Parathyroid adenoma (tissue), 2 donors: ENCODE measurements at regions not wholly inside any gene's neighbourhood (a gene's known extent, or its start where the extent isn't known, plus 50 kb on each side); places are given as distances from the start of the nearest gene placed in this dataset.

Source experiments
- H2AFZ ChIP-seq: fragments of 300-600 bp; sonication (generic); one replicate; pipeline ENCODE4 v1.7.0; 2017; ENCODE audit warnings: antibody characterized with exemption, mild to moderate bottlenecking
- H3K27ac ChIP-seq: fragments of 300-600 bp; sonication (generic); one replicate; pipeline ENCODE4 v1.7.0; 2017
- H3K27me3 ChIP-seq: fragments of 300-600 bp; sonication (generic); one replicate; pipeline ENCODE4 v1.7.0; 2017; ENCODE audit warnings: low read length; ENCODE audit not compliant: control insufficient read depth, insufficient read depth
- H3K36me3 ChIP-seq: fragments of 300-600 bp; sonication (generic); one replicate; pipeline ENCODE4 v1.7.0; 2017; ENCODE audit warnings: low read length; ENCODE audit not compliant: control insufficient read depth, insufficient read depth
- H3K4me1 ChIP-seq: fragments of 300-600 bp; sonication (generic); one replicate; pipeline ENCODE4 v1.7.0; 2017; ENCODE audit warnings: control low read depth
- H3K4me2 ChIP-seq: fragments of 300-600 bp; sonication (generic); one replicate; pipeline ENCODE4 v1.7.0; 2017; ENCODE audit warnings: low read length
- H3K4me3 ChIP-seq: fragments of 300-600 bp; sonication (generic); one replicate; pipeline ENCODE4 v1.7.0; 2017; ENCODE audit warnings: low read depth, low read length
- H3K79me2 ChIP-seq: fragments of 300-600 bp; sonication (generic); one replicate; pipeline ENCODE4 v1.7.0; 2017; ENCODE audit warnings: control low read depth
- H3K9ac ChIP-seq: fragments of 300-600 bp; sonication (generic); one replicate; pipeline ENCODE4 v1.7.0; 2017; ENCODE audit warnings: mild to moderate bottlenecking
- H3K9me3 ChIP-seq: fragments of 300-600 bp; sonication (generic); one replicate; pipeline ENCODE4 v1.7.0; 2017; ENCODE audit warnings: low read length; ENCODE audit not compliant: control insufficient read depth
- TF ChIP-seq, protein P1 (sequence below): fragments of 300-600 bp; sonication (generic); IDR thresholded peaks from one replicate; pipeline ENCODE4 v1.7.0; 2017; ENCODE audit warnings: antibody characterized with exemption, mild to moderate bottlenecking
- donor health status: primary hyperparathyroidism.

- H3K36me3 ChIP-seq, result no peaks in the 10 kb centered on the region
These were observed 361.0 kb downstream of the FGF10 start for GRCh38 chr5:44028226-44028625.

DNA sequence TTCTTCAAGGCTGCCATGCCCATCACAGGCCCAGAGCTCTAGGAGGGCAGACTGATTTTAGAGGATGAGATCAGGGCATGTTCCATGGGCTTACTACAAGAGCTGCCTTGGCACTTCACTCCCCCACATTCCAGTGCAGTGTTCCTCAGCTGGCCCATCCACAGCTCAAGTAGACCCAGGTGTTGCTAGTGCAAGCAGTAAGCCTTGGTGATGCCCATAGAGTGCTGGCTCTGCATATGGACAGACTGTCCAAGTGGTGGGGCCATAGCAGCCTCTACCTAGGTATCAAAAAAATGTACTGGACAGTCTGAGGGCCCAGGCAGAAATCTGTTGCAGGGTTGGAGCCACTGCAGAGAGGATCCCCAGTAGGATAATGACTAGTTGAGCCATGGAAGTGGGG lies 366.6 kb downstream of the FGF10 start:
- Histone ChIP-seq H3K4me3 (no peak overlapping the region), H3K79me2 (no peaks in the 10 kb centered on the region), H3K27me3 (no peaks in the 10 kb centered on the region), H3K4me2 (no peak overlapping the region), H3K9ac (no peak overlapping the region), H3K9me3 (no peaks in the 10 kb centered on the region), H2AFZ (no peak overlapping the region), H3K27ac (no peak overlapping the region), H3K4me1 (no peaks in the 10 kb centered on the region), H3K36me3 (no peaks in the 10 kb centered on the region)
- TF ChIP-seq, protein P1, sequence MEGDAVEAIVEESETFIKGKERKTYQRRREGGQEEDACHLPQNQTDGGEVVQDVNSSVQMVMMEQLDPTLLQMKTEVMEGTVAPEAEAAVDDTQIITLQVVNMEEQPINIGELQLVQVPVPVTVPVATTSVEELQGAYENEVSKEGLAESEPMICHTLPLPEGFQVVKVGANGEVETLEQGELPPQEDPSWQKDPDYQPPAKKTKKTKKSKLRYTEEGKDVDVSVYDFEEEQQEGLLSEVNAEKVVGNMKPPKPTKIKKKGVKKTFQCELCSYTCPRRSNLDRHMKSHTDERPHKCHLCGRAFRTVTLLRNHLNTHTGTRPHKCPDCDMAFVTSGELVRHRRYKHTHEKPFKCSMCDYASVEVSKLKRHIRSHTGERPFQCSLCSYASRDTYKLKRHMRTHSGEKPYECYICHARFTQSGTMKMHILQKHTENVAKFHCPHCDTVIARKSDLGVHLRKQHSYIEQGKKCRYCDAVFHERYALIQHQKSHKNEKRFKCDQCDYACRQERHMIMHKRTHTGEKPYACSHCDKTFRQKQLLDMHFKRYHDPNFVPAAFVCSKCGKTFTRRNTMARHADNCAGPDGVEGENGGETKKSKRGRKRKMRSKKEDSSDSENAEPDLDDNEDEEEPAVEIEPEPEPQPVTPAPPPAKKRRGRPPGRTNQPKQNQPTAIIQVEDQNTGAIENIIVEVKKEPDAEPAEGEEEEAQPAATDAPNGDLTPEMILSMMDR, result no peak

More at GRCh38 chr5:44028226-44028625, 361.0 kb downstream of the FGF10 start:
- Histone ChIP-seq H3K27me3 (no peaks in the 10 kb centered on the region), H3K79me2 (no peaks in the 10 kb centered on the region), H3K4me3 (no peak overlapping the region), H3K4me2 (no peak overlapping the region), H3K4me1 (no peaks in the 10 kb centered on the region), H3K9me3 (no peaks in the 10 kb centered on the region), H3K9ac (no peak overlapping the region), H3K27ac (no peak overlapping the region), H2AFZ (peak overlapping the region; percentile 16)
- TF ChIP-seq, protein P1, result no peak

DNA sequence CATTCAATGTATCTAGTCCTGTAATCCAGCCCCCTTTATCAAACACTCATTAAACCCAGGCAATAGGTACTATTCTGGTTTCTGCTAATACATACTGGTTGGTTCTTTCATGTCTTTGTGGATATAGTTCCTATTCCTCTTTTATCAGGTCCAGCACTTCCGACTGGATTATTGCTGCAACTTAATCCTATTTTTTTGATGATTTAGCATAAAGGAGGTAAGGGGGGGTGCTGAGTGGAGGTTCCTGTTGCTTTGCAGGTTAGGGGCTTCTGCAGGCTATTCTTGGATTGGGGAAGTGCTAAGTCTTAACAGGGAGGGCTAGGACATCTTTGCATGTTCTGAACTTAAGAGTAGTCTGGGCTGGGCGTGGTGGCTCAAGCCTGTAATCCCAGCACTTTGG lies 377.7 kb downstream of the FGF10 start:
- H3K4me2 ChIP-seq, result no peak overlapping the region
- H3K79me2 ChIP-seq, result no peaks in the 10 kb centered on the region
- H3K36me3 ChIP-seq, result no peaks in the 10 kb centered on the region
- TF ChIP-seq, protein P1, result no peak
- no peaks in the 10 kb centered on the region for H3K4me1 ChIP-seq
- H3K9ac ChIP-seq, result no peak overlapping the region
- no peak overlapping the region for H3K27ac ChIP-seq
- no peak overlapping the region for H3K4me3 ChIP-seq
- no peaks in the 10 kb centered on the region for H3K9me3 ChIP-seq
- no peak overlapping the region for H2AFZ ChIP-seq
- H3K27me3 ChIP-seq, result no peaks in the 10 kb centered on the region

- Histone ChIP-seq H3K4me3 (no peak overlapping the region), H3K9me3 (no peaks in the 10 kb centered on the region), H3K4me1 (peaks cover 21% of the 10 kb centered on the region), H3K36me3 (no peaks in the 10 kb centered on the region), H3K4me2 (no peak overlapping the region), H3K27me3 (no peaks in the 10 kb centered on the region), H2AFZ (no peak overlapping the region), H3K9ac (no peak overlapping the region), H3K79me2 (no peaks in the 10 kb centered on the region), H3K27ac (no peak overlapping the region)
- TF ChIP-seq, protein P1, result no peak
These were observed 386.8 kb downstream of the FGF10 start for GRCh38 chr5:44002381-44002901.

DNA sequence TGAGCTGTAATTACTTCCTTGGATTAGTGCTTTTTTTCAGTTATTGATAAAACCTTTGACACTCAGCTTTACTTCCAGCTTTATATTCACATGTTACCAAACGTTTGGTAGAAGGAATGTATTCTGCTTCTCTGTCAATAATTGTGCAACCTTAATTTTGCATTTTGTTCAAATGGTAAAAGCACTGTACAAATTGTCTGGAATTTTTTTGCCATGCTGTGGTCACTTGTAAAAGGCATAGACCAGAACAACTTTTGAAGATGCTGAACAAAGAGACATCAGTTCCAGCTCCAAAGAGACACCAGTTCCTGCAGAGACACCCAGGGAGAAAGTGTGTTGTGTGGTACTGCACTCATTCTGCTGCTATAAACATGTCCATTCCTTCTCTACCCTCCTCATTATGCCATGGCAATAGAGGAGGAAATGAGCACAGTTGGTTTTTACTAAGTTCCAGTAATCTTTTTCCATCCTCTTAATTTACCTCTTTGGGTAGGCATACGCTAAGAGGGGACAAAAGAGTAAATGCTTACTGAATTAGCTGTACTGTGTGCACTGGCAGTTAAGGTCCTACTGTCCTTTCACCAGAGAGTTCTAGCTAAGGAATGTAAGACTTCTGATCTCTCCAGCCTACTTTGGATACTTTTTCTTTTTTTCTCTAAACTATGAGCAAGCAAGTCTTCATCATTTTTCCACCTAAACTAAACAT lies 387.4 kb downstream of the FGF10 start:
- H3K79me2 ChIP-seq, result no peaks in the 10 kb centered on the region
- TF ChIP-seq, protein P1, result no peak
- no peaks in the 10 kb centered on the region for H3K9me3 ChIP-seq
- H3K27me3 ChIP-seq, result no peaks in the 10 kb centered on the region
- H3K4me1 ChIP-seq, result peaks cover 24% of the 10 kb centered on the region
- H3K27ac ChIP-seq, result no peak overlapping the region
- H3K4me2 ChIP-seq, result no peak overlapping the region
- H3K9ac ChIP-seq, result no peak overlapping the region
- no peak overlapping the region for H2AFZ ChIP-seq
- H3K4me3 ChIP-seq, result no peak overlapping the region
- H3K36me3 ChIP-seq, result no peaks in the 10 kb centered on the region
